Esophagus squamous epithelium (tissue), 4 donors: ENCODE measurements at regions not wholly inside any gene's neighbourhood (a gene's known extent, or its start where the extent isn't known, plus 50 kb on each side); places are given as distances from the start of the nearest gene placed in this dataset.

Source experiments
- CTCF ChIP-seq, 6 experiments: fragments of 450-650 bp in 4 of 6; fragments of 200-600 bp in 2 of 6; sonication (generic) in 2 of 6; IDR thresholded peaks; one replicate each; pipeline ENCODE4 v1.5.1; 2016 to 2019; ENCODE audit warnings: antibody characterized with exemption in 6 of 6, mild to moderate bottlenecking in 4 of 6, moderate library complexity in 4 of 6
- POLR2A ChIP-seq, 4 donors: fragments of 450-650 bp; IDR thresholded peaks; one replicate each; pipeline ENCODE4 v1.6.1; 2017; ENCODE audit warnings: antibody characterized with exemption in 4 of 4, mild to moderate bottlenecking in 4 of 4, moderate library complexity in 3 of 4

GRCh38 chr21:35615325-35615724 lies 445.0 kb downstream of the SETD4 start:
- TF ChIP-seq CTCF (IDR thresholded peaks at IDR 0.05) (no peak), POLR2A (IDR thresholded peaks at IDR 0.05) (no peak)
